ENCODE measurements at regions not wholly inside any gene's neighbourhood (a gene's known extent, or its start where the extent isn't known, plus 50 kb on each side); places are given as distances from the start of the nearest gene placed in this dataset.

GRCh38 chr11:105203569-105204240 is 64.1 kb upstream of the CARD18 start:
- Histone ChIP-seq H3K9ac (ENCODE audit: low read length) (no peak overlapping the region), H3K4me2 (ENCODE audit: low read length) (no peak overlapping the region), H2AFZ (ENCODE audit: low read depth, low read length) (no peak overlapping the region), H3K27me3 (ENCODE audit: insufficient read depth, low read depth, low read length) (no peaks in the 10 kb centered on the region), H4K20me1 (ENCODE audit: insufficient read depth) (no peaks in the 10 kb centered on the region), H3K79me2 (replicated peaks; ENCODE audit: insufficient read depth, low read length) (no peaks in the 10 kb centered on the region), H3K4me3 (ENCODE audit: low read length) (no peak overlapping the region), H3K36me3 (ENCODE audit: insufficient read depth, low read length) (no peaks in the 10 kb centered on the region), H3F3A (ENCODE audit: insufficient read depth, low read length, poor library complexity, severe bottlenecking) (no peaks in the 10 kb centered on the region), H3K9me2 (ENCODE audit: insufficient read depth, low read length) (no peaks in the 10 kb centered on the region), H3K9me3 (ENCODE audit: low read length) (no peaks in the 10 kb centered on the region), H3K27ac (ENCODE audit: low read length) (no peak overlapping the region)
- TF ChIP-seq MXI1 (conservative IDR thresholded peaks at IDR 0.05; ENCODE audit: poor library complexity, severe bottlenecking) (no peak), EZH2 (IDR thresholded peaks at IDR 0.05; ENCODE audit: borderline replicate concordance, insufficient read depth, low read length, poor library complexity, severe bottlenecking) (no peak), CTCF (IDR thresholded peaks at IDR 0.05; ENCODE audit: poor library complexity, severe bottlenecking) (no peak), TAF1 (IDR thresholded peaks at IDR 0.05; ENCODE audit: low read depth) (no peak), POLR2AphosphoS5 (IDR thresholded peaks at IDR 0.05) (peak; percentile 14)

GRCh38 chr11:105202844-105203548 is 63.4 kb upstream of the CARD18 start:
- TF ChIP-seq TAF1 (IDR thresholded peaks at IDR 0.05; ENCODE audit: low read depth) (no peak), EP300 (conservative IDR thresholded peaks at IDR 0.05; ENCODE audit: poor library complexity, severe bottlenecking) (no peak), MXI1 (conservative IDR thresholded peaks at IDR 0.05; ENCODE audit: poor library complexity, severe bottlenecking) (no peak), SMC3 (conservative IDR thresholded peaks at IDR 0.05; ENCODE audit: poor library complexity) (no peak), CTCF (IDR thresholded peaks at IDR 0.05; ENCODE audit: poor library complexity, severe bottlenecking) (no peak), REST (IDR thresholded peaks at IDR 0.05; ENCODE audit: borderline replicate concordance) (no peak), EZH2 (IDR thresholded peaks at IDR 0.05; ENCODE audit: borderline replicate concordance, insufficient read depth, low read length, poor library complexity, severe bottlenecking) (no peak), RAD21 (conservative IDR thresholded peaks at IDR 0.05) (no peak)
- no peaks in the 10 kb centered on the region for H3K36me3 ChIP-seq (ENCODE audit: insufficient read depth, low read length)
- no peak overlapping the region for H3K9ac ChIP-seq (ENCODE audit: low read length)
- H3K9me3 ChIP-seq (ENCODE audit: low read length): no peaks in the 10 kb centered on the region
- H3K4me3 ChIP-seq (ENCODE audit: low read length): no peak overlapping the region
- no peaks in the 10 kb centered on the region for H3F3A ChIP-seq (ENCODE audit: insufficient read depth, low read length, poor library complexity, severe bottlenecking)
- H4K20me1 ChIP-seq (ENCODE audit: insufficient read depth): no peaks in the 10 kb centered on the region
- H2AFZ ChIP-seq (ENCODE audit: low read depth, low read length): no peak overlapping the region
- H3K9me2 ChIP-seq (ENCODE audit: insufficient read depth, low read length): no peaks in the 10 kb centered on the region
- no peak overlapping the region for H3K4me2 ChIP-seq (ENCODE audit: low read length)
- H3K27me3 ChIP-seq (ENCODE audit: insufficient read depth, low read depth, low read length): no peaks in the 10 kb centered on the region
- H3K79me2 ChIP-seq (replicated peaks; ENCODE audit: insufficient read depth, low read length): no peaks in the 10 kb centered on the region
- no peak overlapping the region for H3K27ac ChIP-seq (ENCODE audit: low read length)
